A673 (cell line): ENCODE measurements at regions not wholly inside any gene's neighbourhood (a gene's known extent, or its start where the extent isn't known, plus 50 kb on each side); places are given as distances from the start of the nearest gene placed in this dataset.

Experiments
- BruUV-seq: library from RNA; stranded (reverse); fragments of 400-500 nt; replicated peaks from 2 replicates; lab custom pipeline; 2021; lab: Mats Ljungman, UMichigan
- CTCF ChIA-PET: fragments of 300-600 bp; sonication (Branson Sonifier 250); formaldehyde crosslinking; loops from one replicate; lab custom pipeline; 2022; ENCODE audit warnings: antibody characterized with exemption; lab: Charles Lee
- POLR2A ChIA-PET: fragments of 300-600 bp; sonication (Branson Sonifier 250); formaldehyde crosslinking; loops from one replicate; lab custom pipeline; 2022; ENCODE audit warnings: antibody characterized with exemption; ENCODE audit not compliant: low non-redundant PET; lab: Charles Lee
- DNase-seq: peaks from one replicate; pipeline ENCODE4 v3.0.0-alpha.2; 2015; ENCODE audit warnings: low spot score
- H3K27ac ChIP-seq: fragments of 200-600 bp; sonication (generic); 2 replicates; pipeline ENCODE4 v1.5.1; 2016; ENCODE audit warnings: mixed run types, low read depth, mild to moderate bottlenecking, mixed read lengths, antibody characterized with exemption, low read length; ENCODE audit not compliant: poor library complexity, severe bottlenecking
- H3K27me3 ChIP-seq: fragments of 200-600 bp; sonication (generic); replicated peaks from 2 replicates; pipeline ENCODE4 v1.6.1; 2017; ENCODE audit warnings: mixed run types, low read depth, mild to moderate bottlenecking, mixed read lengths, antibody characterized with exemption, low read length; ENCODE audit not compliant: insufficient read depth, poor library complexity
- H3K36me3 ChIP-seq: fragments of 200-600 bp; sonication (generic); 2 replicates; pipeline ENCODE4 v1.6.1; 2016; ENCODE audit warnings: mixed run types, mild to moderate bottlenecking, mixed read lengths, antibody characterized with exemption, low read length; ENCODE audit not compliant: insufficient read depth, poor library complexity, severe bottlenecking
- H3K4me1 ChIP-seq: fragments of 200-600 bp; sonication (generic); 2 replicates; pipeline ENCODE4 v1.6.1; 2017; ENCODE audit warnings: mixed run types, mild to moderate bottlenecking, mixed read lengths, antibody characterized with exemption, low read length; ENCODE audit not compliant: insufficient read depth, poor library complexity, severe bottlenecking
- H3K4me3 ChIP-seq: fragments of 200-600 bp; sonication (generic); 2 replicates; pipeline ENCODE4 v1.5.1; 2016; ENCODE audit warnings: low read depth, mixed run types, mild to moderate bottlenecking, mixed read lengths, low read length; ENCODE audit not compliant: poor library complexity, severe bottlenecking
- H3K9me3 ChIP-seq: fragments of 200-600 bp; sonication (generic); 2 replicates; pipeline ENCODE4 v1.6.1; 2016; ENCODE audit warnings: mixed run types, low read depth, mild to moderate bottlenecking, mixed read lengths, antibody characterized with exemption, low read length; ENCODE audit not compliant: poor library complexity, severe bottlenecking
- EZH2 ChIP-seq: fragments of 200-600 bp; sonication (generic); IDR thresholded peaks from 2 replicates; pipeline ENCODE4 v1.6.1; 2017; ENCODE audit warnings: borderline replicate concordance, low read depth, mild to moderate bottlenecking, mixed read lengths, antibody characterized with exemption, low read length; ENCODE audit not compliant: poor library complexity, severe bottlenecking
- intact Hi-C: fragments of 100-400 bp; cut with micrococcal nuclease; formaldehyde crosslinking; loops from one replicate; pipeline ENCODE4 v1.10.0; 2022; ENCODE audit not compliant: unreplicated experiment
- TF ChIP-seq, protein P1 (sequence below): fragments of 300-800, 200-600 bp; sonication (generic); conservative IDR thresholded peaks from 2 replicates; pipeline ENCODE4 v1.5.1; 2017; ENCODE audit warnings: low read depth, mild to moderate bottlenecking, antibody characterized with exemption, low read length, moderate library complexity, mixed read lengths

DNA sequence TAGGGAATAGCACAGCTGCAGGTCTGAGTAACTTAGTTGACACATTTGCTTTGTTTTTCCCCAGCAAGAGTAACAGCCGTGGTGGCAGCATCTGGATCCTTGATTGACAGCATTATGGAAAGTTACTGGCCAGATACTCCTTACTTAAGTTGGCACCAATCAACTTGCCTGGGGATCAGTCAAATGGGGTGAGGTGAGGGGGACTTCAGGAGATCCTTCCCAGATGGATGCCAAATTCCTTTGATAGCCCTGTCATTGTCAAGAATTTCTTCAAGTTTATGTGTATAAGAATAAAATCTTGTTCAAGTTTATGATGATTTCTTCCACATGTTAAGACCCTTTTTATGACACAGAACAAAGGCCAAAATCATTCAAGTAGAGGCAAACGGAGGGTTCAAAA lies 618.4 kb downstream of the SLC6A15 start:
- POLR2A ChIA-PET, result interaction anchor here (0.6 kb wide), 1 partner anchor 20 kb away, joined by 3 read pairs; no protein-coding TSS in a partner anchor
- TF ChIP-seq EZH2, result no peak
- TF ChIP-seq, protein P1, sequence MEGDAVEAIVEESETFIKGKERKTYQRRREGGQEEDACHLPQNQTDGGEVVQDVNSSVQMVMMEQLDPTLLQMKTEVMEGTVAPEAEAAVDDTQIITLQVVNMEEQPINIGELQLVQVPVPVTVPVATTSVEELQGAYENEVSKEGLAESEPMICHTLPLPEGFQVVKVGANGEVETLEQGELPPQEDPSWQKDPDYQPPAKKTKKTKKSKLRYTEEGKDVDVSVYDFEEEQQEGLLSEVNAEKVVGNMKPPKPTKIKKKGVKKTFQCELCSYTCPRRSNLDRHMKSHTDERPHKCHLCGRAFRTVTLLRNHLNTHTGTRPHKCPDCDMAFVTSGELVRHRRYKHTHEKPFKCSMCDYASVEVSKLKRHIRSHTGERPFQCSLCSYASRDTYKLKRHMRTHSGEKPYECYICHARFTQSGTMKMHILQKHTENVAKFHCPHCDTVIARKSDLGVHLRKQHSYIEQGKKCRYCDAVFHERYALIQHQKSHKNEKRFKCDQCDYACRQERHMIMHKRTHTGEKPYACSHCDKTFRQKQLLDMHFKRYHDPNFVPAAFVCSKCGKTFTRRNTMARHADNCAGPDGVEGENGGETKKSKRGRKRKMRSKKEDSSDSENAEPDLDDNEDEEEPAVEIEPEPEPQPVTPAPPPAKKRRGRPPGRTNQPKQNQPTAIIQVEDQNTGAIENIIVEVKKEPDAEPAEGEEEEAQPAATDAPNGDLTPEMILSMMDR, result no peak

GRCh38 chr12:84290168-84290567 lies 622.4 kb downstream of the SLC6A15 start:
- TF ChIP-seq, protein P1, result no peak
- no peak for TF ChIP-seq EZH2
- Histone ChIP-seq H3K27ac (no peak overlapping the region), H3K4me3 (no peak overlapping the region), H3K9me3 (no peaks in the 10 kb centered on the region), H3K36me3 (no peaks in the 10 kb centered on the region), H3K27me3 (no peaks in the 10 kb centered on the region), H3K4me1 (no peaks in the 10 kb centered on the region)
- BruUV-seq, result no TSS peak
- DNase-seq, result no peak
- POLR2A ChIA-PET, result no interaction called here
- CTCF ChIA-PET, result no interaction called here
- intact Hi-C loops, result no loop called here

More for the DNA sequence above, 618.4 kb downstream of the SLC6A15 start:
- CTCF ChIA-PET, result no interaction called here
- Histone ChIP-seq H3K4me1 (no peaks in the 10 kb centered on the region), H3K9me3 (no peaks in the 10 kb centered on the region), H3K27me3 (no peaks in the 10 kb centered on the region), H3K27ac (no peak overlapping the region), H3K4me3 (no peak overlapping the region), H3K36me3 (no peaks in the 10 kb centered on the region)
- DNase-seq, result no peak
- intact Hi-C loops, result no loop called here
- no TSS peak for BruUV-seq

GRCh38 chr12:84277986-84278385 lies 634.6 kb downstream of the SLC6A15 start:
- Histone ChIP-seq H3K4me1 (no peaks in the 10 kb centered on the region), H3K9me3 (no peaks in the 10 kb centered on the region), H3K27me3 (no peaks in the 10 kb centered on the region), H3K4me3 (no peak overlapping the region), H3K27ac (no peak overlapping the region), H3K36me3 (no peaks in the 10 kb centered on the region)
- TF ChIP-seq EZH2, result no peak
- TF ChIP-seq, protein P1, result no peak
- no TSS peak for BruUV-seq
- intact Hi-C loops, result no loop called here
- CTCF ChIA-PET, result no interaction called here
- DNase-seq, result no peak
- POLR2A ChIA-PET, result no interaction called here
